Panc1 (cell line): ENCODE measurements at regions not wholly inside any gene's neighbourhood (a gene's known extent, or its start where the extent isn't known, plus 50 kb on each side); places are given as distances from the start of the nearest gene placed in this dataset.

Source experiments
- ATAC-seq: fragments of 200-7000 bp; cut with Tn5 transposase; 2 replicates; pipeline ENCODE4 v1.9.1; 2020; ENCODE audit warnings: mild to moderate bottlenecking, moderate library complexity
- BruUV-seq: library from RNA; stranded (reverse); fragments of 400-500 nt; replicated peaks from 2 replicates; lab custom pipeline; 2021; lab: Mats Ljungman, UMichigan
- CTCF ChIA-PET: fragments of 300-600 bp; sonication (Branson Sonifier 250); formaldehyde crosslinking; loops from one replicate; lab custom pipeline; 2022; ENCODE audit warnings: antibody characterized with exemption; lab: Charles Lee
- POLR2A ChIA-PET: fragments of 300-600 bp; sonication (Branson Sonifier 250); formaldehyde crosslinking; loops from one replicate; lab custom pipeline; 2022; ENCODE audit warnings: antibody characterized with exemption; lab: Charles Lee
- DNase-seq: peaks from one replicate; pipeline ENCODE4 v3.0.0-alpha.2; 2010; ENCODE audit warnings: low read depth, low spot score
- H3K27ac ChIP-seq: 2 replicates; pipeline ENCODE4 v1.5.1; 2011; ENCODE audit warnings: mild to moderate bottlenecking, low read length, inconsistent platforms
- H3K27me3 ChIP-seq: fragments of 200-500 bp; sonication (Bioruptor generic); 2 replicates; pipeline ENCODE4 v1.6.0; 2014; ENCODE audit warnings: low read length, inconsistent platforms; ENCODE audit not compliant: control insufficient read depth, insufficient read depth
- H3K36me3 ChIP-seq: fragments of 200-500 bp; sonication (Bioruptor generic); 2 replicates; pipeline ENCODE4 v1.5.1; 2014; ENCODE audit warnings: inconsistent platforms, mild to moderate bottlenecking, low read length, moderate library complexity; ENCODE audit not compliant: control insufficient read depth, insufficient read depth
- H3K4me1 ChIP-seq: 2 replicates; pipeline ENCODE4 v1.5.1; 2011; ENCODE audit warnings: inconsistent platforms, mild to moderate bottlenecking, low read length, moderate library complexity; ENCODE audit not compliant: control insufficient read depth, insufficient read depth
- H3K4me3 ChIP-seq, 2 experiments: 2 replicates each; pipeline ENCODE4 v1.5.1; 2011 to 2012; ENCODE audit warnings: low read depth in 2 of 2, low read length in 2 of 2, mild to moderate bottlenecking in 2 of 2, inconsistent platforms in 1 of 2, moderate library complexity in 1 of 2
- H3K9me3 ChIP-seq: fragments of 200-500 bp; sonication (Bioruptor generic); 2 replicates; pipeline ENCODE4 v1.5.1; 2014; ENCODE audit warnings: low read depth, mild to moderate bottlenecking, inconsistent platforms, low read length, moderate library complexity; ENCODE audit not compliant: control insufficient read depth, insufficient read depth
- CTCF ChIP-seq: fragments of 450-650 bp; IDR thresholded peaks from 2 replicates; pipeline ENCODE4 v1.5.1; 2017; ENCODE audit warnings: mild to moderate bottlenecking
- POLR2AphosphoS5 ChIP-seq: IDR thresholded peaks from 2 replicates; pipeline ENCODE4 v1.6.1; 2012; ENCODE audit warnings: mild to moderate bottlenecking, low read depth, low read length, moderate library complexity
- REST ChIP-seq, 2 experiments: IDR thresholded peaks; 2 replicates each; pipeline ENCODE4 v1.6.1; 2011 to 2012; ENCODE audit warnings: low read depth in 2 of 2, control low read depth in 1 of 2, low read length in 1 of 2, mild to moderate bottlenecking in 1 of 2, moderate library complexity in 1 of 2; ENCODE audit not compliant: insufficient read depth in 1 of 2
- SIN3A ChIP-seq: IDR thresholded peaks from 2 replicates; pipeline ENCODE4 v1.6.1; 2012; ENCODE audit warnings: low read depth, mild to moderate bottlenecking, low read length, moderate library complexity, borderline replicate concordance; ENCODE audit not compliant: insufficient read depth
- TCF7L2 ChIP-seq: IDR thresholded peaks from 2 replicates; pipeline ENCODE4 v1.6.1; 2011; ENCODE audit warnings: mild to moderate bottlenecking, low read depth, low read length, inconsistent platforms
- in situ Hi-C: cut with HindIII; loops from 2 replicates; pipeline ENCODE4 v1.10.0; 2016; ENCODE audit warnings: low sequenced_read_pairs, low pct_unique_long_range_greater_than_20kb
- intact Hi-C: fragments of 100-400 bp; cut with micrococcal nuclease; formaldehyde crosslinking; loops from one replicate; pipeline ENCODE4 v1.10.0; 2022; ENCODE audit not compliant: unreplicated experiment

- intact Hi-C loops: no loop called here
- H3K36me3 ChIP-seq: no peaks in the 10 kb centered on the region
- ChIA-PET POLR2A (no interaction called here), CTCF (no interaction called here)
- no peak overlapping the region for H3K4me3 ChIP-seq
- BruUV-seq: no TSS peak
- no peaks in the 10 kb centered on the region for H3K27me3 ChIP-seq
- no peaks in the 10 kb centered on the region for H3K4me1 ChIP-seq
- no peak for TF ChIP-seq POLR2AphosphoS5
- no peak for TF ChIP-seq SIN3A
- H3K27ac ChIP-seq: no peak overlapping the region
- DNase-seq (no peak), ATAC-seq (no peak)
- in situ Hi-C loops: no loop called here
- H3K9me3 ChIP-seq: no peaks in the 10 kb centered on the region
Measured at GRCh38 chr4:59664771-59665170, 1535.4 kb upstream of the ADGRL3 start.

GRCh38 chr4:59666645-59667044 is 1533.5 kb upstream of the ADGRL3 start:
- H3K4me1 ChIP-seq: no peaks in the 10 kb centered on the region
- TF ChIP-seq CTCF (no peak), SIN3A (no peak), REST (IDR thresholded peaks at IDR 0.05; ENCODE audit: insufficient read depth in 1 of 2, low read depth in 2 of 2, low read length in 1 of 2) (no peak), TCF7L2 (no peak), POLR2AphosphoS5 (no peak)
- CTCF ChIA-PET: no interaction called here
- no peak overlapping the region for H3K4me3 ChIP-seq
- no peak for ATAC-seq
- BruUV-seq: no TSS peak
- in situ Hi-C loops (no loop called here), intact Hi-C loops (no loop called here)
- POLR2A ChIA-PET: no interaction called here
- no peaks in the 10 kb centered on the region for H3K9me3 ChIP-seq
- H3K27me3 ChIP-seq: no peaks in the 10 kb centered on the region
- DNase-seq: no peak
- H3K27ac ChIP-seq: no peak overlapping the region
- no peaks in the 10 kb centered on the region for H3K36me3 ChIP-seq

- Histone ChIP-seq H3K4me3 (no peak overlapping the region), H3K4me1 (no peaks in the 10 kb centered on the region), H3K27me3 (no peaks in the 10 kb centered on the region), H3K36me3 (no peaks in the 10 kb centered on the region), H3K9me3 (no peaks in the 10 kb centered on the region), H3K27ac (no peak overlapping the region)
- POLR2A ChIA-PET: no interaction called here
- in situ Hi-C loops: no loop called here
- ATAC-seq (no peak), DNase-seq (no peak)
- no TSS peak for BruUV-seq
- TF ChIP-seq TCF7L2 (no peak), CTCF (no peak), SIN3A (no peak), POLR2AphosphoS5 (no peak), REST (IDR thresholded peaks at IDR 0.05; ENCODE audit: insufficient read depth in 1 of 2, low read depth in 2 of 2, low read length in 1 of 2) (no peak)
- intact Hi-C loops: no loop called here
- CTCF ChIA-PET: no interaction called here
Measured at GRCh38 chr4:59671037-59671436, 1529.1 kb upstream of the ADGRL3 start.
